Fibroblast of upper back skin (primary cell): ENCODE measurements at regions not wholly inside any gene's neighbourhood (a gene's known extent, or its start where the extent isn't known, plus 50 kb on each side); places are given as distances from the start of the nearest gene placed in this dataset.

Source experiments
- DNase-seq: peaks from one replicate; pipeline ENCODE4 v3.0.0-alpha.2; 2013

- DNase-seq = peak; percentile 36
Observed at GRCh38 chr9:35540315-35540714, 50.4 kb downstream of the RUSC2 start.

- DNase-seq = no peak
Observed at GRCh38 chr9:35546853-35547252, 56.9 kb downstream of the RUSC2 start.

- DNase-seq = no peak
Observed at GRCh38 chr9:35547889-35548418, 57.1 kb upstream of the TESK1 start.

- DNase-seq = no peak
Observed at GRCh38 chr9:35548571-35548970, 56.5 kb upstream of the TESK1 start.

- DNase-seq = no peak
Observed at GRCh38 chr9:35549441-35549840, 55.6 kb upstream of the TESK1 start.

- no peak for DNase-seq
Observed at GRCh38 chr9:35552376-35552775, 52.7 kb upstream of the TESK1 start.

- DNase-seq = peak; percentile 38
Observed at GRCh38 chr9:35552837-35553236, 52.2 kb upstream of the TESK1 start.

- peak; percentile 84 for DNase-seq
Observed at GRCh38 chr9:35553670-35554543, 51.2 kb upstream of the TESK1 start.

GRCh38 chr9:35555246-35555701, 49.8 kb upstream of the TESK1 start:
- DNase-seq = no peak
